ENCODE measurements at regions not wholly inside any gene's neighbourhood (a gene's known extent, or its start where the extent isn't known, plus 50 kb on each side); places are given as distances from the start of the nearest gene placed in this dataset.

DNA sequence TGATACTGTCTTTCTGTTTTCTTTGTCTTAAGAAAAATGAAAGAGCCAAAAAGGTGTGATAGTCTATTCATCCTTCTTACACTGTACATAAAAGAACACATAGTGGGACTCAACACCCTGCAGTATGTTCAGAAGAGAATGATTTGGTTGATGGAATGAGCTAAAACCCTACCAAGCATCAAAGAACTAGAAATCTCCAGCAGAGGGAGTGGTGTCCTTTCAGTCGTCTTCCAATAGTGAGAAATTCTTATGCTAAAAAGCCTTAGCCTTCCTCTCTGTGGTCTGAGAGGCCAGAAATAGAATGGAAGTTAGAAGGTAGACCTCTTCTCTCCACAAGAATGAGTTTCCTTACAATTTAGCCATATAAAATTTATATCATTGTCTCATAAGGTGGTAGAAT is 393.4 kb upstream of the SEL1L start:
- no peak overlapping the region for H3K27ac ChIP-seq (ENCODE audit: extremely low read depth, low read depth, low read length)

DNA sequence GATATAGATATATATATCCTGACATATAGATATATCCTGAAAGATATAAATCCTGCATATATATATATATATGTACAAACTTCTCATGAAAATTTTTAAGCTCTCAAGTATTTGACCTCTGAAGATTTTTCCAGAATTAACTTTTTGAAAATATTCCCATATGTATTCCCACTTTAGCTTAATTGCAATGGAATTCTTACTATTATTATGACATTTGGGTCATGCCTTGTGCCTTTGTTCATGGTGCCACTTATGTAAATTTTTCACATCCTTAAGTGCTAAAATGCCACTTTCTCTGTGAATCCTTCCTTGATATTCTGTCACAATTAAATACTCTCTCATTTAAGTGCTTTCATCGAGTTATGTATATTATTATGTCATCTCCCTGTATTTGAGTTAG is 398.2 kb upstream of the SEL1L start:
- ChIA-PET POLR2A (no interaction called here), CTCF (no interaction called here)
- H3K9me3 ChIP-seq (ENCODE audit: control insufficient read depth, insufficient read depth, low read depth, low read length) = no peaks in the 10 kb centered on the region
- TF ChIP-seq ZNF621 (tag by site-specific recombination; IDR thresholded peaks at IDR 0.05) (no peak), WT1 (tag by site-specific recombination; IDR thresholded peaks at IDR 0.05) (no peak)
- TF ChIP-seq, protein P1, sequence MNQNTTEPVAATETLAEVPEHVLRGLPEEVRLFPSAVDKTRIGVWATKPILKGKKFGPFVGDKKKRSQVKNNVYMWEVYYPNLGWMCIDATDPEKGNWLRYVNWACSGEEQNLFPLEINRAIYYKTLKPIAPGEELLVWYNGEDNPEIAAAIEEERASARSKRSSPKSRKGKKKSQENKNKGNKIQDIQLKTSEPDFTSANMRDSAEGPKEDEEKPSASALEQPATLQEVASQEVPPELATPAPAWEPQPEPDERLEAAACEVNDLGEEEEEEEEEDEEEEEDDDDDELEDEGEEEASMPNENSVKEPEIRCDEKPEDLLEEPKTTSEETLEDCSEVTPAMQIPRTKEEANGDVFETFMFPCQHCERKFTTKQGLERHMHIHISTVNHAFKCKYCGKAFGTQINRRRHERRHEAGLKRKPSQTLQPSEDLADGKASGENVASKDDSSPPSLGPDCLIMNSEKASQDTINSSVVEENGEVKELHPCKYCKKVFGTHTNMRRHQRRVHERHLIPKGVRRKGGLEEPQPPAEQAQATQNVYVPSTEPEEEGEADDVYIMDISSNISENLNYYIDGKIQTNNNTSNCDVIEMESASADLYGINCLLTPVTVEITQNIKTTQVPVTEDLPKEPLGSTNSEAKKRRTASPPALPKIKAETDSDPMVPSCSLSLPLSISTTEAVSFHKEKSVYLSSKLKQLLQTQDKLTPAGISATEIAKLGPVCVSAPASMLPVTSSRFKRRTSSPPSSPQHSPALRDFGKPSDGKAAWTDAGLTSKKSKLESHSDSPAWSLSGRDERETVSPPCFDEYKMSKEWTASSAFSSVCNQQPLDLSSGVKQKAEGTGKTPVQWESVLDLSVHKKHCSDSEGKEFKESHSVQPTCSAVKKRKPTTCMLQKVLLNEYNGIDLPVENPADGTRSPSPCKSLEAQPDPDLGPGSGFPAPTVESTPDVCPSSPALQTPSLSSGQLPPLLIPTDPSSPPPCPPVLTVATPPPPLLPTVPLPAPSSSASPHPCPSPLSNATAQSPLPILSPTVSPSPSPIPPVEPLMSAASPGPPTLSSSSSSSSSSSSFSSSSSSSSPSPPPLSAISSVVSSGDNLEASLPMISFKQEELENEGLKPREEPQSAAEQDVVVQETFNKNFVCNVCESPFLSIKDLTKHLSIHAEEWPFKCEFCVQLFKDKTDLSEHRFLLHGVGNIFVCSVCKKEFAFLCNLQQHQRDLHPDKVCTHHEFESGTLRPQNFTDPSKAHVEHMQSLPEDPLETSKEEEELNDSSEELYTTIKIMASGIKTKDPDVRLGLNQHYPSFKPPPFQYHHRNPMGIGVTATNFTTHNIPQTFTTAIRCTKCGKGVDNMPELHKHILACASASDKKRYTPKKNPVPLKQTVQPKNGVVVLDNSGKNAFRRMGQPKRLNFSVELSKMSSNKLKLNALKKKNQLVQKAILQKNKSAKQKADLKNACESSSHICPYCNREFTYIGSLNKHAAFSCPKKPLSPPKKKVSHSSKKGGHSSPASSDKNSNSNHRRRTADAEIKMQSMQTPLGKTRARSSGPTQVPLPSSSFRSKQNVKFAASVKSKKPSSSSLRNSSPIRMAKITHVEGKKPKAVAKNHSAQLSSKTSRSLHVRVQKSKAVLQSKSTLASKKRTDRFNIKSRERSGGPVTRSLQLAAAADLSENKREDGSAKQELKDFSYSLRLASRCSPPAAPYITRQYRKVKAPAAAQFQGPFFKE (tag by site-specific recombination; IDR thresholded peaks at IDR 0.05; ENCODE audit: borderline replicate concordance) = no peak
- TF ChIP-seq, protein P2, sequence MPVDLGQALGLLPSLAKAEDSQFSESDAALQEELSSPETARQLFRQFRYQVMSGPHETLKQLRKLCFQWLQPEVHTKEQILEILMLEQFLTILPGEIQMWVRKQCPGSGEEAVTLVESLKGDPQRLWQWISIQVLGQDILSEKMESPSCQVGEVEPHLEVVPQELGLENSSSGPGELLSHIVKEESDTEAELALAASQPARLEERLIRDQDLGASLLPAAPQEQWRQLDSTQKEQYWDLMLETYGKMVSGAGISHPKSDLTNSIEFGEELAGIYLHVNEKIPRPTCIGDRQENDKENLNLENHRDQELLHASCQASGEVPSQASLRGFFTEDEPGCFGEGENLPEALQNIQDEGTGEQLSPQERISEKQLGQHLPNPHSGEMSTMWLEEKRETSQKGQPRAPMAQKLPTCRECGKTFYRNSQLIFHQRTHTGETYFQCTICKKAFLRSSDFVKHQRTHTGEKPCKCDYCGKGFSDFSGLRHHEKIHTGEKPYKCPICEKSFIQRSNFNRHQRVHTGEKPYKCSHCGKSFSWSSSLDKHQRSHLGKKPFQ (tag by site-specific recombination; IDR thresholded peaks at IDR 0.05) = no peak

More for the DNA sequence above, 393.4 kb upstream of the SEL1L start:
- ChIA-PET POLR2A (no interaction called here), CTCF (interaction anchor here (0.6 kb wide), 1 partner anchor 356 kb away, joined by 4 read pairs; no protein-coding TSS in a partner anchor)
- H3K4me1 ChIP-seq (ENCODE audit: control insufficient read depth, insufficient read depth, low read length) = no peaks in the 10 kb centered on the region
- TF ChIP-seq, protein P3, sequence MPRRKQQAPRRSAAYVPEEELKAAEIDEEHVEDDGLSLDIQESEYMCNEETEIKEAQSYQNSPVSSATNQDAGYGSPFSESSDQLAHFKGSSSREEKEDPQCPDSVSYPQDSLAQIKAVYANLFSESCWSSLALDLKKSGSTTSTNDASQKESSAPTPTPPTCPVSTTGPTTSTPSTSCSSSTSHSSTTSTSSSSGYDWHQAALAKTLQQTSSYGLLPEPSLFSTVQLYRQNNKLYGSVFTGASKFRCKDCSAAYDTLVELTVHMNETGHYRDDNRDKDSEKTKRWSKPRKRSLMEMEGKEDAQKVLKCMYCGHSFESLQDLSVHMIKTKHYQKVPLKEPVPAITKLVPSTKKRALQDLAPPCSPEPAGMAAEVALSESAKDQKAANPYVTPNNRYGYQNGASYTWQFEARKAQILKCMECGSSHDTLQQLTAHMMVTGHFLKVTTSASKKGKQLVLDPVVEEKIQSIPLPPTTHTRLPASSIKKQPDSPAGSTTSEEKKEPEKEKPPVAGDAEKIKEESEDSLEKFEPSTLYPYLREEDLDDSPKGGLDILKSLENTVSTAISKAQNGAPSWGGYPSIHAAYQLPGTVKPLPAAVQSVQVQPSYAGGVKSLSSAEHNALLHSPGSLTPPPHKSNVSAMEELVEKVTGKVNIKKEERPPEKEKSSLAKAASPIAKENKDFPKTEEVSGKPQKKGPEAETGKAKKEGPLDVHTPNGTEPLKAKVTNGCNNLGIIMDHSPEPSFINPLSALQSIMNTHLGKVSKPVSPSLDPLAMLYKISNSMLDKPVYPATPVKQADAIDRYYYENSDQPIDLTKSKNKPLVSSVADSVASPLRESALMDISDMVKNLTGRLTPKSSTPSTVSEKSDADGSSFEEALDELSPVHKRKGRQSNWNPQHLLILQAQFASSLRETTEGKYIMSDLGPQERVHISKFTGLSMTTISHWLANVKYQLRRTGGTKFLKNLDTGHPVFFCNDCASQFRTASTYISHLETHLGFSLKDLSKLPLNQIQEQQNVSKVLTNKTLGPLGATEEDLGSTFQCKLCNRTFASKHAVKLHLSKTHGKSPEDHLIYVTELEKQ (tag by site-specific recombination; IDR thresholded peaks at IDR 0.05; ENCODE audit: borderline replicate concordance) = no peak
- TF ChIP-seq, protein P4, sequence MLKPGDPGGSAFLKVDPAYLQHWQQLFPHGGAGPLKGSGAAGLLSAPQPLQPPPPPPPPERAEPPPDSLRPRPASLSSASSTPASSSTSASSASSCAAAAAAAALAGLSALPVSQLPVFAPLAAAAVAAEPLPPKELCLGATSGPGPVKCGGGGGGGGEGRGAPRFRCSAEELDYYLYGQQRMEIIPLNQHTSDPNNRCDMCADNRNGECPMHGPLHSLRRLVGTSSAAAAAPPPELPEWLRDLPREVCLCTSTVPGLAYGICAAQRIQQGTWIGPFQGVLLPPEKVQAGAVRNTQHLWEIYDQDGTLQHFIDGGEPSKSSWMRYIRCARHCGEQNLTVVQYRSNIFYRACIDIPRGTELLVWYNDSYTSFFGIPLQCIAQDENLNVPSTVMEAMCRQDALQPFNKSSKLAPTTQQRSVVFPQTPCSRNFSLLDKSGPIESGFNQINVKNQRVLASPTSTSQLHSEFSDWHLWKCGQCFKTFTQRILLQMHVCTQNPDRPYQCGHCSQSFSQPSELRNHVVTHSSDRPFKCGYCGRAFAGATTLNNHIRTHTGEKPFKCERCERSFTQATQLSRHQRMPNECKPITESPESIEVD (tag by site-specific recombination; IDR thresholded peaks at IDR 0.05) = no peak
- TF ChIP-seq, protein P5, sequence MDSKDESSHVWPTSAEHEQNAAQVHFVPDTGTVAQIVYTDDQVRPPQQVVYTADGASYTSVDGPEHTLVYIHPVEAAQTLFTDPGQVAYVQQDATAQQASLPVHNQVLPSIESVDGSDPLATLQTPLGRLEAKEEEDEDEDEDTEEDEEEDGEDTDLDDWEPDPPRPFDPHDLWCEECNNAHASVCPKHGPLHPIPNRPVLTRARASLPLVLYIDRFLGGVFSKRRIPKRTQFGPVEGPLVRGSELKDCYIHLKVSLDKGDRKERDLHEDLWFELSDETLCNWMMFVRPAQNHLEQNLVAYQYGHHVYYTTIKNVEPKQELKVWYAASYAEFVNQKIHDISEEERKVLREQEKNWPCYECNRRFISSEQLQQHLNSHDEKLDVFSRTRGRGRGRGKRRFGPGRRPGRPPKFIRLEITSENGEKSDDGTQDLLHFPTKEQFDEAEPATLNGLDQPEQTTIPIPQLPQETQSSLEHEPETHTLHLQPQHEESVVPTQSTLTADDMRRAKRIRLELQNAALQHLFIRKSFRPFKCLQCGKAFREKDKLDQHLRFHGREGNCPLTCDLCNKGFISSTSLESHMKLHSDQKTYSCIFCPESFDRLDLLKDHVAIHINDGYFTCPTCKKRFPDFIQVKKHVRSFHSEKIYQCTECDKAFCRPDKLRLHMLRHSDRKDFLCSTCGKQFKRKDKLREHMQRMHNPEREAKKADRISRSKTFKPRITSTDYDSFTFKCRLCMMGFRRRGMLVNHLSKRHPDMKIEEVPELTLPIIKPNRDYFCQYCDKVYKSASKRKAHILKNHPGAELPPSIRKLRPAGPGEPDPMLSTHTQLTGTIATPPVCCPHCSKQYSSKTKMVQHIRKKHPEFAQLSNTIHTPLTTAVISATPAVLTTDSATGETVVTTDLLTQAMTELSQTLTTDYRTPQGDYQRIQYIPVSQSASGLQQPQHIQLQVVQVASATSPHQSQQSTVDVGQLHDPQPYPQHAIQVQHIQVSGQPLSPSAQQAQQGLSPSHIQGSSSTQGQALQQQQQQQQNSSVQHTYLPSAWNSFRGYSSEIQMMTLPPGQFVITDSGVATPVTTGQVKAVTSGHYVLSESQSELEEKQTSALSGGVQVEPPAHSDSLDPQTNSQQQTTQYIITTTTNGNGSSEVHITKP (tag by site-specific recombination; IDR thresholded peaks at IDR 0.05) = no peak
- TF ChIP-seq, protein P6, sequence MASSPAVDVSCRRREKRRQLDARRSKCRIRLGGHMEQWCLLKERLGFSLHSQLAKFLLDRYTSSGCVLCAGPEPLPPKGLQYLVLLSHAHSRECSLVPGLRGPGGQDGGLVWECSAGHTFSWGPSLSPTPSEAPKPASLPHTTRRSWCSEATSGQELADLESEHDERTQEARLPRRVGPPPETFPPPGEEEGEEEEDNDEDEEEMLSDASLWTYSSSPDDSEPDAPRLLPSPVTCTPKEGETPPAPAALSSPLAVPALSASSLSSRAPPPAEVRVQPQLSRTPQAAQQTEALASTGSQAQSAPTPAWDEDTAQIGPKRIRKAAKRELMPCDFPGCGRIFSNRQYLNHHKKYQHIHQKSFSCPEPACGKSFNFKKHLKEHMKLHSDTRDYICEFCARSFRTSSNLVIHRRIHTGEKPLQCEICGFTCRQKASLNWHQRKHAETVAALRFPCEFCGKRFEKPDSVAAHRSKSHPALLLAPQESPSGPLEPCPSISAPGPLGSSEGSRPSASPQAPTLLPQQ (tag by site-specific recombination; IDR thresholded peaks at IDR 0.05) = no peak
- TF ChIP-seq ZNF239 (tag by site-specific recombination; IDR thresholded peaks at IDR 0.05) = no peak
- TF ChIP-seq, protein P7, sequence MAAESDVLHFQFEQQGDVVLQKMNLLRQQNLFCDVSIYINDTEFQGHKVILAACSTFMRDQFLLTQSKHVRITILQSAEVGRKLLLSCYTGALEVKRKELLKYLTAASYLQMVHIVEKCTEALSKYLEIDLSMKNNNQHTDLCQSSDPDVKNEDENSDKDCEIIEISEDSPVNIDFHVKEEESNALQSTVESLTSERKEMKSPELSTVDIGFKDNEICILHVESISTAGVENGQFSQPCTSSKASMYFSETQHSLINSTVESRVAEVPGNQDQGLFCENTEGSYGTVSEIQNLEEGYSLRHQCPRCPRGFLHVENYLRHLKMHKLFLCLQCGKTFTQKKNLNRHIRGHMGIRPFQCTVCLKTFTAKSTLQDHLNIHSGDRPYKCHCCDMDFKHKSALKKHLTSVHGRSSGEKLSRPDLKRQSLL (tag by site-specific recombination; IDR thresholded peaks at IDR 0.05) = no peak
- no peak overlapping the region for H3K4me3 ChIP-seq (ENCODE audit: low read depth, low read length)
- no peaks in the 10 kb centered on the region for H3K9me3 ChIP-seq (ENCODE audit: control insufficient read depth, insufficient read depth, low read depth, low read length)
- no peaks in the 10 kb centered on the region for H3K36me3 ChIP-seq (ENCODE audit: control insufficient read depth in 2 of 2, insufficient read depth in 1 of 2, low read length in 2 of 2)

More for the DNA sequence above, 398.2 kb upstream of the SEL1L start:
- Histone ChIP-seq H3K36me3 (ENCODE audit: control insufficient read depth in 2 of 2, insufficient read depth in 1 of 2, low read length in 2 of 2) (no peaks in the 10 kb centered on the region), H3K27ac (ENCODE audit: extremely low read depth, low read depth, low read length) (no peak overlapping the region), H3K4me1 (ENCODE audit: control insufficient read depth, insufficient read depth, low read length) (no peaks in the 10 kb centered on the region), H3K4me3 (ENCODE audit: low read depth, low read length) (no peak overlapping the region)
